ENCODE measurements at regions not wholly inside any gene's neighbourhood (a gene's known extent, or its start where the extent isn't known, plus 50 kb on each side); places are given as distances from the start of the nearest gene placed in this dataset.

DNA sequence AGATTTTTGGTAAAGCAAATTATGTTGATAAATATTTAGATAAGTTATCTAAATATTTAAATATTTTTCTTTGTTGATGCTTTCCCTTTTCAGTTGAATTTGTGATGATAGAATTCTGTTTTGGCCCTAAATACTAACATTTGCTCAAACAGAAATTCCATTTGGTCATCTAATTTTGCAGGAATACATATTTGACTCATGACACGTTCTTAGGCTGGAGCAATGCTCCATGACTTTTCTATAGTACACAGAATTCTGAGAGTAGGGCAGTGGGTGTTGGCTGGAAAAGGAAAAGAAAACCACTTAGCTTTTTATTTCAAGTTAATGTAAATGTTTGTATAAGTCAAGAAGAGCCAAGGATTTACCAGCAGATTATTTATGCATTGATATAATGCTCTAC is 58.6 kb upstream of the GK2 start:
- DNase-seq (ENCODE audit: low read depth) = peak; percentile 6
